HG03097 (cell line): ENCODE measurements at regions not wholly inside any gene's neighbourhood (a gene's known extent, or its start where the extent isn't known, plus 50 kb on each side); places are given as distances from the start of the nearest gene placed in this dataset.
"Not testable (repeated sequence)": the region's sequence is repeated elsewhere in the genome, so short reads cannot be mapped to it uniquely, and the experiment has no call there.

Source experiments
- ATAC-seq: cut with Tn5 transposase; IDR thresholded peaks from one replicate; pipeline ENCODE4 v1.9.1; 2021; ENCODE audit not compliant: unreplicated experiment, low FRiP score

GRCh38 chr9:107603281-107603680 lies 113.7 kb upstream of the KLF4 start:
- ATAC-seq = no peak

GRCh38 chr9:107600060-107600573 lies 110.5 kb upstream of the KLF4 start:
- ATAC-seq = no peak

GRCh38 chr9:107597743-107598217 lies 108.2 kb upstream of the KLF4 start:
- ATAC-seq = no peak

- ATAC-seq = no peak
These were observed 105.5 kb upstream of the KLF4 start for GRCh38 chr9:107594908-107595530.

- no peak for ATAC-seq
These were observed 103.8 kb upstream of the KLF4 start for GRCh38 chr9:107593224-107593870.

GRCh38 chr9:107592424-107592823 lies 102.9 kb upstream of the KLF4 start:
- no peak for ATAC-seq

- ATAC-seq = no peak
These were observed 102.2 kb upstream of the KLF4 start for GRCh38 chr9:107591781-107592180.

GRCh38 chr9:107588393-107588792 lies 98.8 kb upstream of the KLF4 start:
- ATAC-seq = no peak

GRCh38 chr9:107587191-107587963 lies 97.8 kb upstream of the KLF4 start:
- no peak for ATAC-seq

GRCh38 chr9:107586493-107586892 lies 96.9 kb upstream of the KLF4 start:
- no peak for ATAC-seq

- no peak for ATAC-seq
These were observed 95.9 kb upstream of the KLF4 start for GRCh38 chr9:107585465-107585864.

GRCh38 chr9:107584944-107585343 lies 95.4 kb upstream of the KLF4 start:
- ATAC-seq = no peak

GRCh38 chr9:107584186-107584585 lies 94.6 kb upstream of the KLF4 start:
- no peak for ATAC-seq

- ATAC-seq = no peak
These were observed 87.7 kb upstream of the KLF4 start for GRCh38 chr9:107577140-107577776.

- no peak for ATAC-seq
These were observed 81.6 kb upstream of the KLF4 start for GRCh38 chr9:107571148-107571547.

- ATAC-seq = no peak
These were observed 79.6 kb upstream of the KLF4 start for GRCh38 chr9:107569174-107569573.

- not testable (repeated sequence) for ATAC-seq
These were observed 78.8 kb upstream of the KLF4 start for GRCh38 chr9:107568406-107568805.

GRCh38 chr9:107567462-107567861 lies 77.9 kb upstream of the KLF4 start:
- ATAC-seq = no peak

- no peak for ATAC-seq
These were observed 77.1 kb upstream of the KLF4 start for GRCh38 chr9:107566611-107567061.

GRCh38 chr9:107562798-107563197 lies 73.2 kb upstream of the KLF4 start:
- ATAC-seq = no peak
